IPS-18c (cell line): ENCODE measurements at regions not wholly inside any gene's neighbourhood (a gene's known extent, or its start where the extent isn't known, plus 50 kb on each side); places are given as distances from the start of the nearest gene placed in this dataset.
A peak's percentile ranks its signal among the peaks of the same experiment; 100 is the strongest.

Experiments used
- H3K4me3 ChIP-seq: 2 replicates; pipeline ENCODE4 v1.7.0; 2013; ENCODE audit warnings: low read depth, mild to moderate bottlenecking, low read length, moderate library complexity; ENCODE audit not compliant: insufficient read depth
- H3K9me3 ChIP-seq: one replicate; pipeline ENCODE4 v1.6.1; 2013; ENCODE audit warnings: mild to moderate bottlenecking, low read length, moderate library complexity; ENCODE audit not compliant: control insufficient read depth, insufficient read depth

GRCh38 chr4:179894066-179894778 is 2349.0 kb upstream of the TENM3 start:
- Histone ChIP-seq H3K4me3 (no peak overlapping the region), H3K9me3 (no peaks in the 10 kb centered on the region)

- no peaks in the 10 kb centered on the region for H3K9me3 ChIP-seq
Observed at GRCh38 chr4:179919587-179919986, 2323.6 kb upstream of the TENM3 start.

GRCh38 chr4:179927473-179927872 is 2315.7 kb upstream of the TENM3 start:
- Histone ChIP-seq H3K4me3 (no peak overlapping the region), H3K9me3 (no peaks in the 10 kb centered on the region)

More at GRCh38 chr4:179919587-179919986, 2323.6 kb upstream of the TENM3 start:
- H3K4me3 ChIP-seq: no peak overlapping the region

DNA sequence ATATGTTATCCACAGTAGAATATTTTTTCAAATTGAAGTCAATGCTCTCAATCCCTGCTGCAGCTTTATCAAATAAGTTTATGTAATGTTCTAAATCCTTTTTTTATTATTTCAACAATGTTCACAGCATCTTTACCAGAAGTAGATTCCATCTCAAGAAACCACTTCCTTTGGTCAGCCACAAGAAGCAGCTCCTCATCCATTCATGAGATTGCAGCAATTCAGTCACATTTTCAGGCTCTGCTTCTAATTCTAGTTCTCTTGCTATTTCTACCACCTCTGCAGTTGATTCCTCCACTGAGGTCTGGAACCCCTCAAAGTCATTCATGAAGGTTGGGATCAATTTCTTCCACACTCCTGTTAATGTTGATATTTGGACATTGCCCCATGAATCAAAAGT is 2301.3 kb upstream of the TENM3 start:
- H3K4me3 ChIP-seq: no peak overlapping the region
- H3K9me3 ChIP-seq: peaks cover 4% of the 10 kb centered on the region

GRCh38 chr4:179976777-179977176 is 2266.4 kb upstream of the TENM3 start:
- no peak overlapping the region for H3K4me3 ChIP-seq
- H3K9me3 ChIP-seq: no peaks in the 10 kb centered on the region

DNA sequence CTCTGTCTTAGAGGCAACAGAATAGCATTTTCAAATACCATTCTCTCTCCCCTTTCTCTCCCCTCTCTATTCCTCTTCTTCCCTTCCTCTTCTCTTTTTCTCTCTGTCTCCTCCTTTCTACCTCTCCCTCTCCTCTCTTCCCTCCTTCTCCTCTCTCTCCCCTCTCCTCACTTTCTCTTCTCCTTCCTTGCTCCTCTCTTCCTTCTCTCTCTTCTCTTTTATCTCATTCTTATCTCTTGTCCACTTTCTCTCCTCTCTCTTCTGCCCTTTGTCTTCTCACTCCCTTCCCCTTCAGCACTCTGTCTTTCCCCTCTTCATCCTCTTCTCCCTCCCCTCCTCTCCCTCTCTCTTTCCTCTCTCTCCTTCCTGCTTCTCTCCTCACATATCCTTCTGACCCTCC is 2265.8 kb upstream of the TENM3 start:
- Histone ChIP-seq H3K4me3 (no peak overlapping the region), H3K9me3 (no peaks in the 10 kb centered on the region)

- Histone ChIP-seq H3K4me3 (no peak overlapping the region), H3K9me3 (no peaks in the 10 kb centered on the region)
Observed at GRCh38 chr4:179981161-179981560, 2262.0 kb upstream of the TENM3 start.

- Histone ChIP-seq H3K9me3 (no peaks in the 10 kb centered on the region), H3K4me3 (no peak overlapping the region)
Observed at GRCh38 chr4:179989975-179990374, 2253.2 kb upstream of the TENM3 start.

- H3K4me3 ChIP-seq: no peak overlapping the region
- peaks cover 2% of the 10 kb centered on the region for H3K9me3 ChIP-seq
Observed at GRCh38 chr4:180009316-180009715, 2233.9 kb upstream of the TENM3 start.

DNA sequence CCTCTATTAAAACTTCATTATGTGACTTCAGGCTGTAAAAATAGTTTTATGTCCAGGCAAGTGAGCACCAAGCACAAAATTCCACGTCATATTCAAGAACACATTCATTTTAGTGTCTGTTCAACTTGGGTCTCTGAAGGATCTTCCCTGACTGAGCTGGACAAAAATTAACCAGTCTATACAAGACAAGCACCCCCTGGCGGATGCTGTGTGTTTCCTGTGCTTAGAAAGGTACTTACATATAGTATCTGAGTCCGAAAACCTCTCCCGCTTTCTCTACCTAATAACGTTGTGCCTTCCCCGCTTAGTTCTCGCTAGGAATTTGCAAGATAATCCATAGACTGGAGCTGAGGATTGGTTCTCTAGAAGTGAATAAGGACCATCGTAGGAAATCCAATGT is 2214.5 kb upstream of the TENM3 start:
- Histone ChIP-seq H3K9me3 (no peaks in the 10 kb centered on the region), H3K4me3 (no peak overlapping the region)

GRCh38 chr4:180031330-180031729 is 2211.9 kb upstream of the TENM3 start:
- H3K9me3 ChIP-seq: no peaks in the 10 kb centered on the region
- no peak overlapping the region for H3K4me3 ChIP-seq

- Histone ChIP-seq H3K4me3 (no peak overlapping the region), H3K9me3 (no peaks in the 10 kb centered on the region)
Observed at GRCh38 chr4:180041576-180041975, 2201.6 kb upstream of the TENM3 start.

DNA sequence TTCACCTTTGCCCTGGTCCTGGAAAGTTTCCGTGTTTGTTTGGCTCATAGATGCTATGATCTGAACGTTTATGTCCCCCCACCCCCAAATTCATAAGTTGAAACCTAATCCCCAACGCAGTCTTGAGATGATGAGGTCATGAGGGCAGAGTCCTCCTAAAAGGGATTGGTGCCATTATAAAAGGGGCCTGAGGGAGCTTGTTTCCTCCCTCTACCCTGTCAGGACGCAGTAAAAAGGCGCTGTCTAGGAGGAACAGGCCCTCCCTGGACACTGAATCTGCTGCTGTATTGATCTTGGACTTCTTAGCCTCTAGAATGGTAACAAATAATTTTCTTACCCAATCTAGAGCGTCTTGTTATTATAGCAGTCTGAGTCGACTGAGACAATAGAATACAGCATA is 2190.6 kb upstream of the TENM3 start:
- Histone ChIP-seq H3K9me3 (no peaks in the 10 kb centered on the region), H3K4me3 (no peak overlapping the region)

- H3K4me3 ChIP-seq: no peak overlapping the region
- no peaks in the 10 kb centered on the region for H3K9me3 ChIP-seq
Observed at GRCh38 chr4:180054291-180054690, 2188.9 kb upstream of the TENM3 start.

DNA sequence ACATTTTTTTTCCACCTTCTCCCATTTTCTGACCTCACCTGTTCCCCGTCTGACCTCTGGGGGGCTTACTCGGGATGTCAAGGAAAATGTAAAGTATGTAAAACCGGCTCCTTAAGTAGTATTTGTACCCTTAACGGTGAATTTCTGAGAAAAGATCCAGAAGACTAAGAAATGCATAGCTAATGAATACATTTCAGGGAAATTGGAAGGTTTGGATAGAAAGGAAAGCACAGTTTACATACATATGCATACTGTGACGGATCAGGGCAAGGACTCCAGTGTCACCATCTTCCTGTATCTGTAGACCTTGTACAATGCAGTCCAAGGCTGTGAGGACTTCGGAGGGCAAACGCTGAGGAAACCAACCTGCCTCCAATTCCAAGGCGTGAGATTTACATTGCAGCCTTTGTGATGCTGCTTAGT is 2185.9 kb upstream of the TENM3 start:
- Histone ChIP-seq H3K4me3 (peak overlapping the region; percentile 86), H3K9me3 (no peaks in the 10 kb centered on the region)

DNA sequence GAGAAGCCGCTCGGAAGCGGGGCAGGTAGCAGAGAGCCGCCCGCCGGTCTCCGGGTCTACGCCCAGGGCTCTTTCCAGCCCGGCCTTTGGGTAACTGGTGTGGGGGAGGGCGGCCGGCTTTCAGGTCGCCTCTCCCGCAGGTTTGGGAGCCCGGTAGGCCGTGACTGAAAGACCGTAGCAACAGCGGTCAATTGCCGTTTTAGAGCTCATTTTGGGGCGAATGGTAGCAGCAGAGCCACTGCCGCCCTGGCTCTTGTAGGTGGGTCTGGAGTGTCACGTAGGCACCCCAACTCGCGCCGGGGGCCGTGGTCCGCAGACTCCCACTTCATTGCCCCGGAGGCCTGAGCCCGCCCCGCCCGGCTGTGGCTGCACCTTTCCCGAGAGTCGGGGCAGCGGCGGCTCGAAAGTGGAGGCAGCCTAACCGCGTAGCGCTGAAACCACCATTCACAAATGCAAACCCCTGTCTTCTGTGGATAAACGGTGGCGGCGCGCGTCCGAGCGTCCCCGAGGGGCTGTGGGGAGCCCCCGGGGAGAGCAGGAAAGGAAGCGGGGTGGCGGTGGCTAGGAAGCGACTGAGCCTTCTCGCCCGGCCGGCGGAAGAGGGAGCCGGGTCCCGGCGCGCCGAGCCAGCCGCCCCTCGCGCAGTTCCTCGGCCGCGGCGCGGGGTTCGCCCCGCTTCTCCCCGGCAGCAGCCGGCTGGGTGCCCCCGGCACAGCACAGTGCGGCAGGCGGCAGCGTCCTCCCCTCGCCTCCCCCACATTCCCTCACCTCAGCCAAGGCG is 2185.1 kb upstream of the TENM3 start:
- Histone ChIP-seq H3K9me3 (no peaks in the 10 kb centered on the region), H3K4me3 (peak overlapping the region; percentile 86)

DNA sequence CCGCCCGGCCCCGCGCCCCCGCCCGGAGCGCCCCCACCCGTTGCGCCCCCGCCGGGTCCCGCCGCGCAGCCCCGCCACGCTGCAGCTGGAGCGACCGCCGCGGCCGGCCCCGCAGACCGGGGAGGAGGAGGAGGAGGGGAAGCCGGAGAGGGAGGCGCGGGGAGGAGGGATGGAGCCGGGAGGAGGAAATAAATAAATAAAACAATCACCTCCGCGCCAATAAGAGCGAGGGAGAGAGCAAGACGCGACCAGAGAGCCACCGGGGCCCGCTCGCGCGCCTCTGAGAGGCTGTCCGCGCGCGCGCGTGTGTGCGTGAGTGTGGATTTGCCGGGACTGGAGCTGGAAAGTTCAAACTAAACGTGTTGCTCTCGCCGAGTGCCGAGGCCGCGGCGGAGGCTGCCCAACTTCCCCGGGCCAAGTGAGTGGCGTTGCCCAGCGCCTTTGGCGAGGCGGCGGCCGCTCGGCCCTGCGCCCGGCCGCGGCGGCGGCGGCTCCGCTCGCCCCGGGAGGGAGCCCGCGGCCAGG is 2184.4 kb upstream of the TENM3 start:
- Histone ChIP-seq H3K4me3 (peak overlapping the region; percentile 86), H3K9me3 (no peaks in the 10 kb centered on the region)

DNA sequence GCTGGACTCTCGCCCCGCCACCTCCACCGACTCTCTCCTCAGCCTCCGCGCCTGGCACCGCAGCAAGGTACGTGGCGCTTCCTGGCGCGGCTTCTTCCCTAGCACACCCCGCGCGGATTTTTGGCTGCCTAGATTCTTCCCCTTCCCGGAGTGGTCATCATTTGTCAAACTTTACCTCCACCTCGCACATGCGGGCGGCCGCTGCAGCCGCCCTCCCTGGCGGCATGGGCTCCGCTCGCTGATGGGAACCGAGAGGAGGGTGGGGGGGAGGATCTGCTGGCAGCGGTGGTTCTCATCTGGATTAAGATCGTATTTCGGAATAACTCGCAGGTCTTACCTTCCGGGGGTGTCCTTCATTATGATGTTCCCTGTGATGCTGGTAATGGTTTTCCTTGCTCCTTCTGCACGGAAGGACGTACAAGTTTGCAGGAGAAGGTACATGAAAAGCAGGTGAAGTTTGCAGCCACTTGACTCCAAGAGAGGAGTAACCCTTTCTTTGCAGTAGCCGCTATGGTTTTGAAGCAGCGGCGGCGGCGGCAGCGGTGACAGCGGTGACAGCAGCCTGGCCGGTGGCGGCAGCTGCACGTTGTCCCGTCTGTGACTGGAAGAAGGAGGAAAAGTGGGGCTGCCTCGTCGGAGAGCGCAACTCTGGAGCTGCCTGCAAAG is 2183.9 kb upstream of the TENM3 start:
- Histone ChIP-seq H3K9me3 (no peaks in the 10 kb centered on the region), H3K4me3 (peak overlapping the region; percentile 73)
